ENCODE measurements at regions not wholly inside any gene's neighbourhood (a gene's known extent, or its start where the extent isn't known, plus 50 kb on each side); places are given as distances from the start of the nearest gene placed in this dataset.

DNA sequence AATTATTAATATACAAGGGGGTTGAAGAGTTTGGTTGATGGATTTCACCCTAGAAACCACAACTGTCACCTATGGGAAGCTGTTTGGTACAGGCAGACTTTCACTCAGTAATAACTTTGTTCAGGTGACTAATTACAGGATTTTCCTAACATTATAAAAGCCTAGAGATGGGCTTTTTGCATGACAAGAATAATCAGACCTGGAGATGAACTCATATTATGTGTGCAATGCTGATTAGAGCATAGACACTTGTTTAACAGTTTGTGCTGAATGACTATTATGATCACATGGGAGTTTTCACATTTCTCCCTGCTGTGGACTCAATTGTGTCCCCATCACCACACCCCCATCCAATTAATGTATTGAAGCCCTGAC is 90.2 kb upstream of the STEAP4 start:
- Histone ChIP-seq H3K4me3 (ENCODE audit: low read depth, low read length) (no peak overlapping the region), H3K27me3 (ENCODE audit: insufficient read depth, low read length) (no peaks in the 10 kb centered on the region), H3K36me3 (ENCODE audit: insufficient read depth, low read length) (no peaks in the 10 kb centered on the region), H3K79me2 (ENCODE audit: control insufficient read depth, insufficient read depth, low read length, unreplicated experiment) (no peaks in the 10 kb centered on the region), H3K4me1 (ENCODE audit: control insufficient read depth, insufficient read depth, low read length, unreplicated experiment) (no peaks in the 10 kb centered on the region), H2AFZ (ENCODE audit: low read length, unreplicated experiment) (no peak overlapping the region), H3K27ac (ENCODE audit: low read depth, low read length) (no peak overlapping the region)

DNA sequence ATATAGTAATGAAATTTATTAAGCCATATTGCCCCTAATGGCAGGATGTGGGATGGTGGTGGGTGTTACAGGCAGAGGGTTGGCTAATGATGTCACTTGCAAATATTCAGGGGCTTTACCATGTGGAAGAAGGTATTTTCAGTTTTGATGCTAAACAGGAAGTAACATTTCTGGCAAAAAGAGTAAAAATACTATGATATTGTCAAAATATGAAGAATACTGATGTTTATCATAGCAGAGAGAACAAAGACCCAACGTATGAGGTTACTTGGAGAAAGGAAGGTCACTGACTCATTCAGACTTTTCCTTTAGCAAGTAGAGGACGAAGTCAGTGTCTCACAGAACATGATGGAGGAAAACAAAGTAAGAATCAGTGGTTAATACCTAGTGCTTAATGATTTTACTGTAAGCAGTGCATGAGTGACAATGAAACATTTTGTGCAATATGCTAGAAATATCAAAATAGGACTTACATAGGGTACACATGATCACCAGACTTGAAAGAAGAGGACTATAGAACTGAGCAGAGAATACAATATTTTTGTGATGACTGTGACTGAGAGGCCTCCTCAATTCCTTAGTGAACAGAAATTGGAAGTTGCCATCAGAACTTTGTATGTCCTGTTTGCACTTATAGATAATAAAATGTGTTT is 89.7 kb upstream of the STEAP4 start:
- Histone ChIP-seq H3K4me3 (ENCODE audit: low read depth, low read length) (no peak overlapping the region), H3K27ac (ENCODE audit: low read depth, low read length) (no peak overlapping the region), H3K79me2 (ENCODE audit: control insufficient read depth, insufficient read depth, low read length, unreplicated experiment) (no peaks in the 10 kb centered on the region), H2AFZ (ENCODE audit: low read length, unreplicated experiment) (no peak overlapping the region), H3K27me3 (ENCODE audit: insufficient read depth, low read length) (no peaks in the 10 kb centered on the region), H3K36me3 (ENCODE audit: insufficient read depth, low read length) (no peaks in the 10 kb centered on the region), H3K4me1 (ENCODE audit: control insufficient read depth, insufficient read depth, low read length, unreplicated experiment) (no peaks in the 10 kb centered on the region)

DNA sequence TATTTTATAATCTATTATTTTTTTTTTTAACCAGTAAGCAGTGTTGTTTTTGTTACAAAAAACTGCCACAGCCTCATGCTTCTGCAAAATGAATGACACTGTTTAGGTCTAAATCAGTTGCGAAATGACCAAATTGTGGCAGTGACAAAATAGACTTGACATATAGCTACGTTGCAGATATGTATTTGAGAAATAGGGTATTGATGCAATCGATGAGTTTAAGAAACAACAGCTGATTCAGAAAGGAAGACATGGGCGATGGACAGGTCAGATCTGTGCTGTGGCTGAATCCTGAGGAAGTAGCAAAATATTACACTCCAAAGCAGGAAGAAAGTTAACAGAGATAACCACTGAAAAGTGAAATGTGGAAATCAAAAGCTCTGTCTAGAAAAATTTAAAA is 89.0 kb upstream of the STEAP4 start:
- Histone ChIP-seq H3K27me3 (ENCODE audit: insufficient read depth, low read length) (no peaks in the 10 kb centered on the region), H2AFZ (ENCODE audit: low read length, unreplicated experiment) (no peak overlapping the region), H3K4me3 (ENCODE audit: low read depth, low read length) (no peak overlapping the region), H3K4me1 (ENCODE audit: control insufficient read depth, insufficient read depth, low read length, unreplicated experiment) (no peaks in the 10 kb centered on the region), H3K27ac (ENCODE audit: low read depth, low read length) (no peak overlapping the region), H3K36me3 (ENCODE audit: insufficient read depth, low read length) (no peaks in the 10 kb centered on the region), H3K79me2 (ENCODE audit: control insufficient read depth, insufficient read depth, low read length, unreplicated experiment) (no peaks in the 10 kb centered on the region)

DNA sequence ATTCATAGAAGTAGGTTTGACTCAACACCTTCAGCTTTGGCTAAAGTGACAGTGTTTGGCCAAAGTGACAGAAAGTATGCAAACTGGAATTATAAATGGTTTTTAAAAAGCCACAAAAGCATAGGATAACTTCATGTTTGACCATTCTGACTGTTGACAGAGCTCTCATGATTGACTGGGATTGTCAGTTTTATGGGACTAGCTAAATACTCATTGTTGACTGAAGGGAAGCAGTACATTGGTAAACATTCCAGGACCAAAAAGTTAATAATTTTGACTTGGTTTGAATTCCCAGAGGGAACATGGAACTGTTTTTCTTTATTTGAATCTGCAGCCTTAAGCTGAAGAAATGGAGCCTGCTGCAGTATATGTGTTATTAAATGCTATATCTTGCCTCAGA is 84.6 kb upstream of the STEAP4 start:
- H3K4me3 ChIP-seq (ENCODE audit: low read depth, low read length) = no peak overlapping the region
- no peaks in the 10 kb centered on the region for H3K36me3 ChIP-seq (ENCODE audit: insufficient read depth, low read length)
- no peaks in the 10 kb centered on the region for H3K79me2 ChIP-seq (ENCODE audit: control insufficient read depth, insufficient read depth, low read length, unreplicated experiment)
- peaks cover 28% of the 10 kb centered on the region; the same call in 1 of the 2 replicates for H3K27me3 ChIP-seq (ENCODE audit: insufficient read depth, low read length)
- no peak overlapping the region for H3K27ac ChIP-seq (ENCODE audit: low read depth, low read length)
- H2AFZ ChIP-seq (ENCODE audit: low read length, unreplicated experiment) = no peak overlapping the region
- no peaks in the 10 kb centered on the region for H3K4me1 ChIP-seq (ENCODE audit: control insufficient read depth, insufficient read depth, low read length, unreplicated experiment)

DNA sequence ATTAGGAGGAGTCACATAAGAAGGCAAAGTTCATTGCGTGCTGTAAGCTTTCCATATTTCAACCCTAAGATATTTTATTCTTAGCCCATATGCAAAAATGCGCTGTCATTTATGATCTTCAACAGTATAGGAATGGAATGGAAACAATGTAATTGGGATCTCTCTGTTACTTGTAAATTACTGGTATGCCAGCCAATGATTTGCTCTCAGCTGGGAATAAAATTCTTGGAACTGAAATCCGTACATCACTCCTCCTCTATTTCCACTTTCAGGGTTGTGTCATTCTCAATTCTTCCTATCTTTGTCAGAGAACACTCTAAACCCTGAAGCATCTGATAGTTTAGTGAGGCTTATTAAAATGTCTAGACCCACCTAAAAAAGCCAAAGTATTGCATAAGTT is 80.7 kb upstream of the STEAP4 start:
- no peak overlapping the region for H2AFZ ChIP-seq (ENCODE audit: low read length, unreplicated experiment)
- no peak overlapping the region for H3K4me3 ChIP-seq (ENCODE audit: low read depth, low read length)
- no peaks in the 10 kb centered on the region for H3K4me1 ChIP-seq (ENCODE audit: control insufficient read depth, insufficient read depth, low read length, unreplicated experiment)
- no peaks in the 10 kb centered on the region for H3K36me3 ChIP-seq (ENCODE audit: insufficient read depth, low read length)
- H3K79me2 ChIP-seq (ENCODE audit: control insufficient read depth, insufficient read depth, low read length, unreplicated experiment) = no peaks in the 10 kb centered on the region
- H3K27me3 ChIP-seq (ENCODE audit: insufficient read depth, low read length) = peaks cover 28% of the 10 kb centered on the region; the same call in 1 of the 2 replicates
- no peak overlapping the region for H3K27ac ChIP-seq (ENCODE audit: low read depth, low read length)

DNA sequence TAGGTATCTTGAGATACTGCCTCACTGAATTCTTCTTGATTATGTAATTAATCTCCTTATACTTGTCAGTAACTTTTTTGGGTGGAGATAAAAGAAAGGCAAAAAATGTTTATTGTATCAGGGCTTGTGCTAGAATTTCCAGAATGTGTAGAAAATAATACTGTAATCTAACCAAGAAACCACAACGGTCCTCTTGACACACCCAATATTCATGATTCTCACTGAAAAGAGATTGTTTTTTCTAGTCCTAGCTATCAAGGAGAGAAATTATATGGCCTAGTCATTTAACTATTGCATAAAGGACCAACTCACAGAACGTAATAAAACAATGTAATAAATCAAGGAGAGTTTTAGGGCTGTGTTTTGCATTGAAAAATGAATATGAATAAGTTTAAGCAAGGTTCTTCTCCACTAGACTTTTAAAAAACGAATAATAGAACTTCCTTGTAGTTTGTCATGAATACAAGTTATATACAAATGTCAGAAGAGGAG is 80.0 kb upstream of the STEAP4 start:
- H3K36me3 ChIP-seq (ENCODE audit: insufficient read depth, low read length) = no peaks in the 10 kb centered on the region
- H3K79me2 ChIP-seq (ENCODE audit: control insufficient read depth, insufficient read depth, low read length, unreplicated experiment) = no peaks in the 10 kb centered on the region
- H3K27me3 ChIP-seq (ENCODE audit: insufficient read depth, low read length) = peaks cover 28% of the 10 kb centered on the region; the same call in 1 of the 2 replicates
- no peak overlapping the region for H3K27ac ChIP-seq (ENCODE audit: low read depth, low read length)
- no peaks in the 10 kb centered on the region for H3K4me1 ChIP-seq (ENCODE audit: control insufficient read depth, insufficient read depth, low read length, unreplicated experiment)
- no peak overlapping the region for H2AFZ ChIP-seq (ENCODE audit: low read length, unreplicated experiment)
- no peak overlapping the region for H3K4me3 ChIP-seq (ENCODE audit: low read depth, low read length)

DNA sequence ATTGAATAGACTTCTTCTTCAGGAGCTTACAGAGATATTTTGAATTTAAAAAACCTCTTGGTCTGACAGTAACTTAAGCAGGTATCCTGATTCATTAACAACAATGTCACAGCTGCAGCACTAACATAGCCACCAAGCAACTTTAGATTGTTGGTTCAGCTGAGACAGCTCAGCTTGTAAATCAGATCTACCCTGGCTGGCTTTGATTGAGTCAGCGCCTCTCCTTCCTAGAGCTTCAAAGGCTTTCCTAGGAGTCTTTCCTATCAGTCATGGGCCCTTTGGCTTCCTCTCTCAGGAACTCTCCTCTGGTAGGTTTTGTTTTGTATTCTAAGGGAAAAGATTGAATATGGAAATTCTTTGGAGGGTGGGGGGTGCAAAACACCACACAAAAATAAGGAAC is 70.7 kb upstream of the STEAP4 start:
- no peaks in the 10 kb centered on the region for H3K36me3 ChIP-seq (ENCODE audit: insufficient read depth, low read length)
- H3K79me2 ChIP-seq (ENCODE audit: control insufficient read depth, insufficient read depth, low read length, unreplicated experiment) = no peaks in the 10 kb centered on the region
- no peak overlapping the region for H3K27ac ChIP-seq (ENCODE audit: low read depth, low read length)
- H3K4me1 ChIP-seq (ENCODE audit: control insufficient read depth, insufficient read depth, low read length, unreplicated experiment) = no peaks in the 10 kb centered on the region
- H2AFZ ChIP-seq (ENCODE audit: low read length, unreplicated experiment) = no peak overlapping the region
- no peak overlapping the region for H3K4me3 ChIP-seq (ENCODE audit: low read depth, low read length)
- no peaks in the 10 kb centered on the region for H3K27me3 ChIP-seq (ENCODE audit: insufficient read depth, low read length)

DNA sequence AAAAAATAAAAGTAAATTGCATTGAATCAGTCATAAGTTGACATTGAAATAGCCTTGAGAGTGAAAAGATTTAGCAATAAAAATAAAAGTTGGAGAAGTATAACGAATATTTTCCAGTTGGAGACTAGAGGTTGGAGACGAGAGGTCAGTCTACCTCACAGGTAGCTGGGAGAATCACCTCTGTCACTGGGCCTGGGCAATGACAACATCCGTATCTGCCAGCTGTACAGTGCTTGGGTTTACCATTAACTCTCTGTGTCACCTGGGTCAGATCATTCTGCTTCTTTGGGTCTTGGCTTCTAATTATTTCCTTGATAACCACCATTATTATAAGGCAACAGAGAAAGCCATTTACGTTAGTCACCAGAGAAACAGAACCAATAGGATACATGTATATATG is 62.0 kb upstream of the STEAP4 start:
- Histone ChIP-seq H2AFZ (ENCODE audit: low read length, unreplicated experiment) (no peak overlapping the region), H3K79me2 (ENCODE audit: control insufficient read depth, insufficient read depth, low read length, unreplicated experiment) (no peaks in the 10 kb centered on the region), H3K27ac (ENCODE audit: low read depth, low read length) (no peak overlapping the region), H3K27me3 (ENCODE audit: insufficient read depth, low read length) (no peaks in the 10 kb centered on the region), H3K4me1 (ENCODE audit: control insufficient read depth, insufficient read depth, low read length, unreplicated experiment) (no peaks in the 10 kb centered on the region), H3K4me3 (ENCODE audit: low read depth, low read length) (no peak overlapping the region), H3K36me3 (ENCODE audit: insufficient read depth, low read length) (no peaks in the 10 kb centered on the region)

DNA sequence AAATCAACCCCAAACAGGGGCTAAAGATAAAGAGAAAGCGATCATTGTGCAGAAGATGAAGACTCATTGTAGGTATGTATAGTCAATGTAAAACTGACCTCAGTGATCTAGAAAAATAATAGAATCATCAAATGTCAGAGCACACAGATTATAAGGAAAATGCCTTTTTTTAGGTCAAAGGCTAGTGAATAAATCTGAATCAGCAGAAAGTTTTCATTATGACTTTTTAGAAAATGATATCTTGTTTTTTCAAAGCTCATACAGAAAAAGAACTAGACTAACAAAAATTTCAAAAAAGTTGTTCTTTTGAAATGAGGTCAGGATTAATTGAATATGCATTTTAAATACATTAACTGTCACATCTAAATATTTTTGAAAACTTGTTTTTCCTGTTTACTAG is 60.2 kb upstream of the STEAP4 start:
- Histone ChIP-seq H3K79me2 (ENCODE audit: control insufficient read depth, insufficient read depth, low read length, unreplicated experiment) (no peaks in the 10 kb centered on the region), H2AFZ (ENCODE audit: low read length, unreplicated experiment) (no peak overlapping the region), H3K27me3 (ENCODE audit: insufficient read depth, low read length) (no peaks in the 10 kb centered on the region), H3K4me3 (ENCODE audit: low read depth, low read length) (no peak overlapping the region), H3K4me1 (ENCODE audit: control insufficient read depth, insufficient read depth, low read length, unreplicated experiment) (no peaks in the 10 kb centered on the region), H3K36me3 (ENCODE audit: insufficient read depth, low read length) (no peaks in the 10 kb centered on the region), H3K27ac (ENCODE audit: low read depth, low read length) (no peak overlapping the region)

DNA sequence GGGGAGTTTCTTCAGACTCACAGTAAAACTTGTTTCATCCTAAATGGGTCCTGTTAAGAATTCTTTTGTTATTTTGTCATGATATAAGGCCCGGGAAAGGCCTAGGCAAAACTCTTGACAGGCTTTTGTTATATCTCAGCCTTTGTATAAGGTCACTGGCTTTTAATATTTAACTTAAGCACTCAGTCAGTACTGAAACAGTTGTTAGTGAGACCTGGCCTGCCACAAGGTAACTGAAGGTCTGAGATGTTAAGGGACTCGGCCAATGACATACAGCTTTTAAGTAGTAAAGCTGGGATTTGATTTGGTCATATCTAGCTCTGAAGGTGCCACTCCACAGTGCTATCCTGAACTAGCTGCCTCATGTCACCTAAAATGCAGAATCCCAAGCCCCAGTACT is 57.2 kb upstream of the STEAP4 start:
- Histone ChIP-seq H2AFZ (ENCODE audit: low read length, unreplicated experiment) (no peak overlapping the region), H3K4me1 (ENCODE audit: control insufficient read depth, insufficient read depth, low read length, unreplicated experiment) (no peaks in the 10 kb centered on the region), H3K27ac (ENCODE audit: low read depth, low read length) (no peak overlapping the region)

DNA sequence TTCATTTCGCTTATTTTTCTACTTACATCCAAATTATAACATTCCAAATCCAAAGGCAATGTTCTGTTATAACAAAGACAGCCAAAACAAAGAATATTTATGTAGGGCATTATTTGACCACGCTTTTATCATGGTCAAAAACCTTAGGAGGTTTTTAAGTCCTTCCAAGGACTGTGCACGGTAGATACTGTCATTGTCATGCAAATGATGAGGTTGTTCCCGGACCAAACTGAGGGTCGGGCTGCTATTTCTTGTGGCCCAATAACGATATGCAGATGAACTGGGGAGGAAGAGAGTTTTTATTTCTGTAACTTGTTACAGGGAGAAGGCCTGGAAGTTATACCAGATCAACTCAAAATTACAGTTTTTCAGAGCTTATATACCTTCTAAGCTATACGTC is 56.6 kb upstream of the STEAP4 start:
- Histone ChIP-seq H3K27me3 (ENCODE audit: insufficient read depth, low read length) (no peaks in the 10 kb centered on the region), H3K79me2 (ENCODE audit: control insufficient read depth, insufficient read depth, low read length, unreplicated experiment) (no peaks in the 10 kb centered on the region), H3K27ac (ENCODE audit: low read depth, low read length) (no peak overlapping the region), H3K4me3 (ENCODE audit: low read depth, low read length) (no peak overlapping the region), H3K36me3 (ENCODE audit: insufficient read depth, low read length) (no peaks in the 10 kb centered on the region), H2AFZ (ENCODE audit: low read length, unreplicated experiment) (no peak overlapping the region), H3K4me1 (ENCODE audit: control insufficient read depth, insufficient read depth, low read length, unreplicated experiment) (no peaks in the 10 kb centered on the region)

More for the DNA sequence above, 57.2 kb upstream of the STEAP4 start:
- Histone ChIP-seq H3K79me2 (ENCODE audit: control insufficient read depth, insufficient read depth, low read length, unreplicated experiment) (no peaks in the 10 kb centered on the region), H3K27me3 (ENCODE audit: insufficient read depth, low read length) (no peaks in the 10 kb centered on the region), H3K4me3 (ENCODE audit: low read depth, low read length) (no peak overlapping the region), H3K36me3 (ENCODE audit: insufficient read depth, low read length) (no peaks in the 10 kb centered on the region)
